Stomach smooth muscle (tissue), 2 donors: ENCODE measurements at regions not wholly inside any gene's neighbourhood (a gene's known extent, or its start where the extent isn't known, plus 50 kb on each side); places are given as distances from the start of the nearest gene placed in this dataset.

Experiments
- H3K27ac ChIP-seq: one replicate; pipeline ENCODE4 v1.7.0; 2013; ENCODE audit warnings: mild to moderate bottlenecking, low read length, inconsistent platforms
- H3K27me3 ChIP-seq, 2 donors: one replicate each; pipeline ENCODE4 v1.7.0; 2013; ENCODE audit warnings: low read length in 2 of 2; ENCODE audit not compliant: insufficient read depth in 2 of 2, control insufficient read depth in 1 of 2
- H3K36me3 ChIP-seq, 2 donors: one replicate each; pipeline ENCODE4 v1.7.0; 2013; ENCODE audit warnings: low read length in 2 of 2; ENCODE audit not compliant: control insufficient read depth in 2 of 2, insufficient read depth in 2 of 2
- H3K4me1 ChIP-seq: one replicate; pipeline ENCODE4 v1.7.0; 2013; ENCODE audit warnings: low read length; ENCODE audit not compliant: control insufficient read depth, insufficient read depth
- H3K4me3 ChIP-seq, 2 donors: one replicate each; pipeline ENCODE4 v1.7.0; 2013; ENCODE audit warnings: low read length in 2 of 2
- H3K9ac ChIP-seq, 2 donors: one replicate each; pipeline ENCODE4 v1.7.0; 2013; ENCODE audit warnings: low read length in 2 of 2, mild to moderate bottlenecking in 1 of 2
- H3K9me3 ChIP-seq, 2 donors: one replicate each; pipeline ENCODE4 v1.7.0; 2013; ENCODE audit warnings: low read length in 2 of 2; ENCODE audit not compliant: control insufficient read depth in 2 of 2
- donor health status: healthy.
- donor health status: Pancreatic carcinoma.

GRCh38 chr4:130044788-130045531 lies 949.0 kb downstream of the C4orf33 start:
- H3K4me3 ChIP-seq, result no peak overlapping the region
- no peaks in the 10 kb centered on the region for H3K9me3 ChIP-seq
- H3K4me1 ChIP-seq, result no peaks in the 10 kb centered on the region
- no peak overlapping the region for H3K27ac ChIP-seq
- H3K36me3 ChIP-seq, result no peaks in the 10 kb centered on the region
- H3K9ac ChIP-seq, result no peak overlapping the region
- H3K27me3 ChIP-seq, result no peaks in the 10 kb centered on the region

GRCh38 chr4:130053723-130054122 lies 957.8 kb downstream of the C4orf33 start:
- Histone ChIP-seq H3K27me3 (no peaks in the 10 kb centered on the region), H3K9me3 (no peaks in the 10 kb centered on the region), H3K9ac (no peak overlapping the region)

GRCh38 chr4:130054908-130055307 lies 959.0 kb downstream of the C4orf33 start:
- Histone ChIP-seq H3K36me3 (no peaks in the 10 kb centered on the region), H3K4me3 (no peak overlapping the region), H3K27me3 (no peaks in the 10 kb centered on the region), H3K9ac (no peak overlapping the region), H3K4me1 (no peaks in the 10 kb centered on the region), H3K27ac (no peak overlapping the region), H3K9me3 (no peaks in the 10 kb centered on the region)

More at GRCh38 chr4:130053723-130054122, 957.8 kb downstream of the C4orf33 start:
- no peaks in the 10 kb centered on the region for H3K4me1 ChIP-seq
- H3K27ac ChIP-seq, result no peak overlapping the region
- no peak overlapping the region for H3K4me3 ChIP-seq
- H3K36me3 ChIP-seq, result no peaks in the 10 kb centered on the region

GRCh38 chr4:130056286-130056685 lies 960.3 kb downstream of the C4orf33 start:
- no peak overlapping the region for H3K9ac ChIP-seq
- no peaks in the 10 kb centered on the region for H3K27me3 ChIP-seq
- H3K4me1 ChIP-seq, result no peaks in the 10 kb centered on the region
- H3K9me3 ChIP-seq, result no peaks in the 10 kb centered on the region
- H3K27ac ChIP-seq, result no peak overlapping the region
- H3K4me3 ChIP-seq, result no peak overlapping the region
- no peaks in the 10 kb centered on the region for H3K36me3 ChIP-seq

GRCh38 chr4:130064471-130064870 lies 968.5 kb downstream of the C4orf33 start:
- H3K9me3 ChIP-seq, result no peaks in the 10 kb centered on the region
- H3K4me1 ChIP-seq, result no peaks in the 10 kb centered on the region
- H3K9ac ChIP-seq, result no peak overlapping the region

GRCh38 chr4:130067419-130067818 lies 971.5 kb downstream of the C4orf33 start:
- Histone ChIP-seq H3K9me3 (no peaks in the 10 kb centered on the region), H3K9ac (no peak overlapping the region), H3K27ac (no peak overlapping the region), H3K4me3 (no peak overlapping the region), H3K36me3 (no peaks in the 10 kb centered on the region), H3K27me3 (no peaks in the 10 kb centered on the region), H3K4me1 (no peaks in the 10 kb centered on the region)

More at GRCh38 chr4:130064471-130064870, 968.5 kb downstream of the C4orf33 start:
- H3K4me3 ChIP-seq, result no peak overlapping the region
- H3K27me3 ChIP-seq, result no peaks in the 10 kb centered on the region
- H3K27ac ChIP-seq, result no peak overlapping the region
- no peaks in the 10 kb centered on the region for H3K36me3 ChIP-seq

GRCh38 chr4:130068072-130068471 lies 972.1 kb downstream of the C4orf33 start:
- Histone ChIP-seq H3K4me1 (no peaks in the 10 kb centered on the region), H3K4me3 (no peak overlapping the region), H3K27ac (no peak overlapping the region), H3K36me3 (no peaks in the 10 kb centered on the region), H3K9ac (no peak overlapping the region), H3K27me3 (no peaks in the 10 kb centered on the region), H3K9me3 (no peaks in the 10 kb centered on the region)

- Histone ChIP-seq H3K9ac (no peak overlapping the region), H3K36me3 (no peaks in the 10 kb centered on the region), H3K27ac (no peak overlapping the region), H3K27me3 (no peaks in the 10 kb centered on the region), H3K9me3 (no peaks in the 10 kb centered on the region), H3K4me1 (no peaks in the 10 kb centered on the region), H3K4me3 (no peak overlapping the region)
These were observed 975.8 kb downstream of the C4orf33 start for GRCh38 chr4:130071746-130072145.

- Histone ChIP-seq H3K9ac (no peak overlapping the region), H3K36me3 (no peaks in the 10 kb centered on the region), H3K27me3 (no peaks in the 10 kb centered on the region), H3K9me3 (no peaks in the 10 kb centered on the region), H3K4me1 (no peaks in the 10 kb centered on the region), H3K4me3 (no peak overlapping the region), H3K27ac (no peak overlapping the region)
These were observed 977.3 kb downstream of the C4orf33 start for GRCh38 chr4:130073145-130073790.

- no peaks in the 10 kb centered on the region for H3K27me3 ChIP-seq
- no peak overlapping the region for H3K9ac ChIP-seq
- no peak overlapping the region for H3K27ac ChIP-seq
- no peaks in the 10 kb centered on the region for H3K4me1 ChIP-seq
- no peaks in the 10 kb centered on the region for H3K36me3 ChIP-seq
- H3K4me3 ChIP-seq, result no peak overlapping the region
- H3K9me3 ChIP-seq, result no peaks in the 10 kb centered on the region
These were observed 978.1 kb downstream of the C4orf33 start for GRCh38 chr4:130074096-130074495.

- H3K4me3 ChIP-seq, result no peak overlapping the region
- H3K9me3 ChIP-seq, result no peaks in the 10 kb centered on the region
- H3K27ac ChIP-seq, result no peak overlapping the region
- no peaks in the 10 kb centered on the region for H3K27me3 ChIP-seq
- no peaks in the 10 kb centered on the region for H3K4me1 ChIP-seq
- no peaks in the 10 kb centered on the region for H3K36me3 ChIP-seq
- H3K9ac ChIP-seq, result no peak overlapping the region
These were observed 981.3 kb downstream of the C4orf33 start for GRCh38 chr4:130077275-130077674.
